Epithelial cell of esophagus (primary cell): ENCODE measurements at regions not wholly inside any gene's neighbourhood (a gene's known extent, or its start where the extent isn't known, plus 50 kb on each side); places are given as distances from the start of the nearest gene placed in this dataset.

Source experiments
- DNase-seq: peaks from one replicate; pipeline ENCODE4 v3.0.0; 2010; ENCODE audit warnings: low read depth
- H3K4me3 ChIP-seq: 2 replicates; pipeline ENCODE4 v1.5.1; 2011; ENCODE audit warnings: mild to moderate bottlenecking, low read length, control low read depth
- TF ChIP-seq, protein P1 (sequence below): IDR thresholded peaks from 2 replicates; pipeline ENCODE4 v1.5.1; 2011; ENCODE audit warnings: low read depth, mild to moderate bottlenecking, low read length, control low read depth, inconsistent platforms; ENCODE audit not compliant: insufficient read depth; ENCODE audit errors: missing control alignments

DNA sequence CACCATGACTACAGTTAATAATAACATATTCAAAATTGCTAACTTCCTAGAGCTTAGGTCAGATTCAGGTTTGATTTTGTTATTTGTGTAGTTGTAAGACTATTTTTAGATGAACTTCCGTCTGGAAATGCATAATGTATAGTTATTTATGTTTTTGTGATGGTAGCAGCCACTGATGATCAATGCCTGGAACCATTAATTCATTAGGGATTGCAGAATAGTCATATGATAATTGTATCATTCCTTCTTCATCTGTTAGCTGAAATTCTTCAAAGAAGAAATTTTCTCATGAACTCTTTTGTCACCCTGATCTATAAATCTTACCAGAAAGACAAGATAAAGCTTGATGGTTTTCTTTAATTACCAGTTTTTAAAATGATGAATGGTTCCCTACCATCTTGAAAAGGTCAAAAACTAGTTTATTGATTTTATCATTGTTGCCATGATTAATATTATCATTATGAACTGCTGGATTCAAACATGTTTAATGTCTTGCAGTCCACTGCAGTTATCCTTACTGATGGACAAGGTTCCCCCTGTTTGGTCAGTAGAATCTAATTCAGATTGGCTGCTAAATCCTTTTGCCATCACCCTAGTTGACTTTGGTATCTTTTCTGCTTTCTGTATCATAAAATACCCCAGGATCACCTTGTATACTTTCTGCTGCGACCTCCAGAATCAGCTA is 433.3 kb downstream of the GPAM start:
- TF ChIP-seq, protein P1, sequence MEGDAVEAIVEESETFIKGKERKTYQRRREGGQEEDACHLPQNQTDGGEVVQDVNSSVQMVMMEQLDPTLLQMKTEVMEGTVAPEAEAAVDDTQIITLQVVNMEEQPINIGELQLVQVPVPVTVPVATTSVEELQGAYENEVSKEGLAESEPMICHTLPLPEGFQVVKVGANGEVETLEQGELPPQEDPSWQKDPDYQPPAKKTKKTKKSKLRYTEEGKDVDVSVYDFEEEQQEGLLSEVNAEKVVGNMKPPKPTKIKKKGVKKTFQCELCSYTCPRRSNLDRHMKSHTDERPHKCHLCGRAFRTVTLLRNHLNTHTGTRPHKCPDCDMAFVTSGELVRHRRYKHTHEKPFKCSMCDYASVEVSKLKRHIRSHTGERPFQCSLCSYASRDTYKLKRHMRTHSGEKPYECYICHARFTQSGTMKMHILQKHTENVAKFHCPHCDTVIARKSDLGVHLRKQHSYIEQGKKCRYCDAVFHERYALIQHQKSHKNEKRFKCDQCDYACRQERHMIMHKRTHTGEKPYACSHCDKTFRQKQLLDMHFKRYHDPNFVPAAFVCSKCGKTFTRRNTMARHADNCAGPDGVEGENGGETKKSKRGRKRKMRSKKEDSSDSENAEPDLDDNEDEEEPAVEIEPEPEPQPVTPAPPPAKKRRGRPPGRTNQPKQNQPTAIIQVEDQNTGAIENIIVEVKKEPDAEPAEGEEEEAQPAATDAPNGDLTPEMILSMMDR = no peak
- no peak overlapping the region for H3K4me3 ChIP-seq
- DNase-seq = no peak

GRCh38 chr10:111756217-111757061 is 427.1 kb downstream of the GPAM start:
- DNase-seq = peak; percentile 37
- TF ChIP-seq, protein P1 = peak; percentile 34
- H3K4me3 ChIP-seq = no peak overlapping the region

GRCh38 chr10:111758593-111758992 is 425.0 kb downstream of the GPAM start:
- TF ChIP-seq, protein P1 = no peak
- H3K4me3 ChIP-seq = no peak overlapping the region
- no peak for DNase-seq

DNA sequence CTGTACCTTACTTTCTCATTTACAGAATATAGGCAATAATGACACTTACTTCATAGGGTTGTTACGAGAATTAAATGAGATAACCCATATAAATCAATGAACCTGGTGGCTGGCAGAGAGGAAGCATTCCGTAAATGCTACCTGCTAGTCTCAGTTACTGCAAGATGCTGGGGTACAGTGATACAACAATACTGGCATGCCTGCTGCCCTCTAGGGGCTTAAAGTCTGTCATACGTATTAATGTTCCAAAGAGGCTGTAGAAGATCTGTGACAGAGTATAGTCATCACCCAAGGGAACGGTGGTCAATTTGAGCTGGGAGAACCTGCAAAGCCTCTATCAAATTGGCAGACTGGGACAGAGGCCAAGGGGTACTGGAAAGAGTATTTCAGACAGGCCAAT is 421.5 kb downstream of the GPAM start:
- no peak for DNase-seq
- no peak overlapping the region for H3K4me3 ChIP-seq
- TF ChIP-seq, protein P1 = no peak

- TF ChIP-seq, protein P1 = no peak
- H3K4me3 ChIP-seq = no peak overlapping the region
- no peak for DNase-seq
Measured at GRCh38 chr10:111765216-111765615, 418.3 kb downstream of the GPAM start.

DNA sequence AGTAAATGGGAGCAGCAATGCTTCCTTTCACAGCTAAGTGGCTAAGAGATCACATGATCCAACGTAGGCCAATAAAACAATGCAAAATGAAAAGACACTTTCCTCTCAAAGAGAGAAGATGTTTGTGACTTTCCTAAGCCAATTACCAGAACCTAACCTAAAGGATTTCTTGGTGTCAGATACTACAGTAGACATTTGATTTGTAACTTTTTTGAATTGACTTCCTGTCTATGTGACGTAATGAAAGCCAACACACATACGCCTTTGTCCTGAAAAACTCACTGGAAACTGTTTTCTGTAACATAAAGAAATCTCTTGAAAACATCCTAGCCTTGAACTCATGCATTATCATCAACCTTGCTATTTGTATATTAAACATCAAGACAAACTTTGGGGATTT is 417.1 kb downstream of the GPAM start:
- TF ChIP-seq, protein P1 = no peak
- H3K4me3 ChIP-seq = no peak overlapping the region
- no peak for DNase-seq
